Lower leg skin (tissue), 4 donors: ENCODE measurements at regions not wholly inside any gene's neighbourhood (a gene's known extent, or its start where the extent isn't known, plus 50 kb on each side); places are given as distances from the start of the nearest gene placed in this dataset.

Experiments
- DNase-seq, 2 donors: peaks; one replicate each; pipeline ENCODE4 v3.0.0-alpha.2; 2019; ENCODE audit warnings: low spot score in 2 of 2
- H3K4me3 ChIP-seq: fragments of 200-600 bp; sonication (generic); 2 replicates; pipeline ENCODE4 v1.5.1; 2017; ENCODE audit warnings: mild to moderate bottlenecking, low read depth; ENCODE audit not compliant: poor library complexity, severe bottlenecking
- CTCF ChIP-seq, 3 donors: fragments of 450-650 bp; IDR thresholded peaks; one replicate each; pipeline ENCODE4 v1.5.1; 2016; ENCODE audit warnings: antibody characterized with exemption in 3 of 3, mild to moderate bottlenecking in 3 of 3, moderate library complexity in 2 of 3
- POLR2A ChIP-seq, 2 donors: fragments of 450-650 bp; IDR thresholded peaks; one replicate each; pipeline ENCODE4 v1.6.1; 2016 to 2017; ENCODE audit warnings: antibody characterized with exemption in 2 of 2, mild to moderate bottlenecking in 1 of 2, moderate library complexity in 1 of 2
- WGBS, 2 donors: methylation state at CpG; one replicate each; pipeline ENCODE4 v1.1.5; 2018; 5-methylcytosine and 5-hydroxymethylcytosine counted together
- intact Hi-C: fragments of 100-400 bp; cut with DNase I; formaldehyde crosslinking; loops from one replicate; pipeline ENCODE4 v1.15.0; 2023; ENCODE audit warnings: low total_unique reads
- microRNA-seq, 2 donors: library from miRNA; unstranded; fragments of <30 nt; microRNA quantifications; one replicate each; pipeline ENCODE4, GENCODE V29; 2016; ENCODE audit warnings: borderline replicate concordance in 2 of 2, borderline number of aligned reads in 1 of 2

DNA sequence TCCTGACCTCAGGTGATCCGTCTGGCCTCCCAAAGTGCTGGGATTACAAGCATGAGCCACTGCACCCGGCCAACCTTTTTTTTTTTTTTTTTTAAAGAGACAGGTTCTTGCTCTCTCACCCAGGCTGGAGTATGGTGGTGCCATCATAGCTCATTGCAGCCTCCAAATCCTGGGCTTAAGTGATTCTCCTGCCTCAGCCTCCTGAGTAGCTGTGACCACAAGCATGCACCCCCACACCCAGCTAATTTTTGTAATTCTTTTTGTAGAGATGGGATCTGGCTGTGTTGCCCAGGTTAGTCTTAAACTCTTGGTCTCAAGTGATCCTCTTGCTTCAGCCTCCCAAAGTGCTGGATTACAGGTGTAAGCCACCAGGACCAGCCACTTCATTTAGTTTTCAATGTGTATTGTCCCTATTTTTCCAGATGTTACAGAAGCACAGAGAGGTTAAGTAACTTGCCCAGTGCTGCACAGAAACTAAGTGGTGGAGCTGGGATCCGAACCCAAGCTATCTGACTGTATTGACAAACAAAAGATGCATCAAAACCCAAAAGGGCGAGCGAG, 55.6 kb upstream of the GRK3 start:
- 75 to 77% methylated on average over 5 of the region's 5 CpGs for WGBS, 2 donors
- no peak for TF ChIP-seq CTCF (IDR thresholded peaks at IDR 0.05)
- TF ChIP-seq POLR2A (IDR thresholded peaks at IDR 0.05) = no peak
- intact Hi-C loops = no loop called here
- no peak overlapping the region for H3K4me3 ChIP-seq
- no peak for DNase-seq

- H3K4me3 ChIP-seq = no peak overlapping the region
- intact Hi-C loops = no loop called here
- WGBS, 2 donors = 49 to 61% methylated on average over 5 of the region's 5 CpGs
- DNase-seq = no peak
- TF ChIP-seq CTCF (IDR thresholded peaks at IDR 0.05) (no peak), POLR2A (IDR thresholded peaks at IDR 0.05) (no peak)
Observed at GRCh38 chr22:25509374-25509791, 55.1 kb upstream of the GRK3 start.

- DNase-seq = no peak
- intact Hi-C loops = no loop called here
- TF ChIP-seq CTCF (IDR thresholded peaks at IDR 0.05) (no peak), POLR2A (IDR thresholded peaks at IDR 0.05) (no peak)
- WGBS, 2 donors = 59 to 73% methylated on average over 3 of the region's 3 CpGs
- no peak overlapping the region for H3K4me3 ChIP-seq
Observed at GRCh38 chr22:25510876-25511275, 53.6 kb upstream of the GRK3 start.

DNA sequence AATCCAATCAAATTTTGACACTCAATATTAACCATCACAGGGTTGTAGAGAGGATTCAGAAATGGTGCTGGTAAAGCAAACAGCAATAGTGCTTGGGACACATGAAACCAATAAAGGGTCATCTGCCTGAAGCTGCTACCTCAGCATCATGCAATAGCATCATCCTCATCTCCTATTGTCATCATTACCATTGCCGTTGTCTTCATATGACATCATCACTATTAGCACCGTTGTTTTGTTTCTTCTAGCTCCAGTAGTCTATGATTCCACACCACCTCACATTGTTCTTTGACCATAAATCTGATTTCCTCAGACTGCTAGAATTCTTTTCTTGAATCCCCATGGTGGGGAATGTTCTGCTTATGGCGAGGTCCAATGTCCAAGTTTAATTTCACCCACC, 52.8 kb upstream of the GRK3 start:
- intact Hi-C loops = no loop called here
- 93 to 98% methylated on average over 3 of the region's 3 CpGs for WGBS, 2 donors
- TF ChIP-seq CTCF (IDR thresholded peaks at IDR 0.05) = no peak
- no peak for TF ChIP-seq POLR2A (IDR thresholded peaks at IDR 0.05)

GRCh38 chr22:25514436-25515180, 49.9 kb upstream of the GRK3 start:
- DNase-seq = no peak

More for the DNA sequence above, 52.8 kb upstream of the GRK3 start:
- H3K4me3 ChIP-seq = no peak overlapping the region
- DNase-seq = no peak

More at GRCh38 chr22:25514436-25515180, 49.9 kb upstream of the GRK3 start:
- TF ChIP-seq POLR2A (IDR thresholded peaks at IDR 0.05) (no peak), CTCF (IDR thresholded peaks at IDR 0.05) (no peak)
- H3K4me3 ChIP-seq = no peak overlapping the region
- WGBS, 2 donors = 44 to 59% methylated on average over 13 of the region's 13 CpGs
- intact Hi-C loops = no loop called here

Small RNAs in the stretch of these regions (microRNA-seq; reads per million reads assigned to microRNA genes)
- 0 reads per million in 2 donors for gene MIR6817
